ENCODE measurements at regions not wholly inside any gene's neighbourhood (a gene's known extent, or its start where the extent isn't known, plus 50 kb on each side); places are given as distances from the start of the nearest gene placed in this dataset.
"Not testable (repeated sequence)": the region's sequence is repeated elsewhere in the genome, so short reads cannot be mapped to it uniquely, and the experiment has no call there.

DNA sequence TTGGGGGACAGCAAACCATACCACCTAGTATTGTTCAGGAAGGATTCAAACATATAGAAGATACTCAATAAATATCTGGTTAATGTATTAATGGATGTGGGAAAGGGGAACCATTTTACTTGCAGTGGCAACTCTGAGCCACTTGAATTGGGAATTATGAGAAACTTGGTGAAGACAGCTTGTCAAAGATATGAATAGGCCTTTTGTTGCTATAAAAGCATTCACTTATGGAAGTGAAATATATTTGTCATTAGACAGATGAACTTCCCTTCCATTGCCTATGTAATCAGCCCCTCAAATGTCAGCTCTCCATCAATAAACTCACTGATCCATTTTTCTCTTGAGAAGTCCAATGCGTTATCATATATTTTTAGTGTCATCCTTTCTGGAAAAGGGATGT is 56.1 kb downstream of the GPR85 start:
- DNase-seq = no peak

- no peak for DNase-seq
Measured at GRCh38 chr7:113026941-113027340, 59.7 kb downstream of the GPR85 start.

DNA sequence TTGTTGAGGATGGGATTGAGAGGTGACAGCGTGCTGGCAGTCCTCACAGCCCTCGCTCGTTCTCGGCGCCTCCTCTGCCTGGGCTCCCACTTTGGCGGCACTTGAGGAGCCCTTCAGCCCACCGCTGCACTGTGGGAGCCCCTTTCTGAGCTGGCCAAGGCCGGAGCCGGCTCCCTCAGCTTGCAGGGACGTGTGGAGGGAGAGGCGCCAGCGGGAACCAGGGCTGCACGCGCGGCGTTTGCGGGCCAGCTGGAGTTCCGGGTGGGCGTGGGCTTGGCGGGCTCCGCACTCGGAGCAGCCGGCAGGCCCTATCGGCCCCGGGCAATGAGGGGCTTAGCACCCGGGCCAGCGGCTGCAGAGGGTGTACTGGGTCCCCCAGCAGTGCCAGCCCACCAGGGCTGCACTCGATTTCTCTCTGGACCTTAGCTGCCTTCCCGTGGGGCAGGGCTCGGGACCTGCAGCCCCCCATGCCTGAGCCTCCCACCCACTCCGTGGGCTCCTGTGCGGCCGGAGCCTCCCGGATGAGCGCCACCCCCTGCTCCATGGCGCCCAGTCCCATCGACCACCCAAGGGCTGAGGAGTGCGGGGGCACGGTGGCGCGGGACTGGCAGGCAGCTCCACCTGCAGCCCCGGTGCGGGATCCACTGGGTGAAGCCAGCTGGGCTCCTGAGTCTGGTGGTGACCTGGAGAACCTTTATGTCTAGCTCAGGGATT is 69.3 kb downstream of the GPR85 start:
- not testable (repeated sequence) for DNase-seq

DNA sequence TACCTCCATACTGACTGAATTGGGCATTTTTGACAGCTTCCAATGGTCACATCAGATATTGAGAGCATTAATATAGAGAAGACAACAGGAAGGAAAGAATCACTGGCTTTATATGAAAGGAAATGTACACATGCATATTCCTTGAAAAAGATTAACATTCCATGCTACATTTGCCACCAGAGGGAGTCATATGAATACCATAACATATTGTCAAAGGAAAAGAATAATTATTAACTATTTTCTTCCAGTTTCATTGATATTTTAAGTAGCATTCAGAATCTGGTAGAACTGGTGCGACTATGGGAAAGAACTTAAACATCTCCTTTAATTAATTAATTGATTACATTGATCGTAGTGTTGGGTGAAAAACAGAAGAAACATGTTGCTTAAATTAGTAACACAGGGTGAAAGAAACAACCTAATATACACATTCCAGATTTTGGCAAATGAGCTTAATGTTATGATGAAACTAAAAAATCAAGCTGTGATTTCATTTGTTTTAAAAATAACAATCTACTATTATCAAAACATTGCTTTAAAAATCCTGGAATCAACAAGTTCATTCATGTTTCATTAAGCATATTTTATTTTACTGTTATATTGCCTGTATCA is 71.5 kb downstream of the GPR85 start:
- DNase-seq = peak; percentile 3

DNA sequence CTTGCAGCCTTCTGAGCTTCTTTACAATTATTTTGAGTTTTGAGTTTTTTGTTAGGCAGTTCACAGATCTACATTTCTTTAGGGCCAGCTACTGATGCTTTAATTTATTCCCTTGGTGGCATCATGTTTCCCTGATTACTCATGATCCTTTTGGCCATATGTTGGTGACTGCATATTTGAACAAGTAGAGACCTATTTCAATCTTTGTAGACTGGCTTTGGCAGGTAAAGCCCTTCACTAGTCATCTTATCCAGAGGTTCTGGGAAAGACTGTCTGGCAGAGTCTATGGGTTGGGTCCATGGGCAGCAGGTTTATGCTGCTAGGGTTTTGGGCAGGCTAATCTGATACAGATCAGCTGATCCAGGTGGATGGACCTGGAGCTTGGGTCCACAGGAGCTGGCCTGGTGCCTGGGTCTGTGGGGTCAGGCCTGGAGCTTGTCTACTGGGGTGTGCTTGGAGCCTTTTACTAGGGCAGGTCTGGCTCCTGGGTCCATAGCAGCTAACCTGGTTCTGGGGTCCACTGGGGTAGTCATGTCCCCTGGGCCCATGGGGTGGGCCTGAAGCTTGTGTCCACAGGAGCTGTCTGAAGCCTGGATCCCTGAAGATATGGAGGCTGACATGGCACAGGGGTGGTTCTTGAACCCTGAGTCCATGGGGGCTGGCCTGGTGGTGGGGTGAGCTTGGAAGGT is 72.7 kb downstream of the GPR85 start:
- no peak for DNase-seq

DNA sequence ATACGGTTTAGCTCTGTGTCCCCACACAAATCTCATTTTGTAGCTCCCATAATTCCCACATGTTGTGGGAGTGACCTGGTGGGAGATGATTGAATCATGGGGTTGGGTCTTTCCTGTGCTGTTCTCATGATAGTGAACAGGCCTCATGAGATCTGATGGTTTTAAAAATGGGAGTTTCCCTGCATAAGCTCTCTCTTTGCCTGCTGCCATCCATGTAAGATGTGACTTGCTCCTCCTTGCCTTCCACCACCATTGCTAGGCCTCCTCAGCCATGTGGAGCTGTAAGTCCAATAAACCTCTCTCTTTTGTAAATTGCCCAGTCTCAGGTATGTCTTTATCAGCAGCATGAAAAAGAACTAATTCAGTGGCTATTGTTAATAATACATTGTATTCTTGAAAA is 73.8 kb downstream of the GPR85 start:
- not testable (repeated sequence) for DNase-seq

DNA sequence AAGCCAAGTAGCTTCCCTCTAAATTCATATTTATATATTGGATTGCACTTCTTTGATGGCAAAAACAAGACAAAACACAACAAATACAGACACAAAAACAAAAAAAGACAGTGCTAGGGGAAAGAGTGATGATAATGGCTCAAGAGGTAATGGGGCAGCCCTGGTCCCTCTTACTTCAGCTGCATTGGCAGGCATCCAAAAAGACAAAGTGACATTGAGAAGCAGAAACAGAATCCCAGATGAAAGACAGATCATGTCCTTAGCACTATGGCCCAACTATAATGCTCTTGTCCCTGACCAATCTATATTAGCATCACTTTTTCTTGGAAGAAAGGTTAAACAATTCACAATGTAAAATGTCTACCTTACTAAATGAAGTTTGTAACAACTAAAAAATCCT is 76.2 kb downstream of the GPR85 start:
- no peak for DNase-seq

GRCh38 chr7:113008755-113009154 is 77.9 kb downstream of the GPR85 start:
- no peak for DNase-seq

DNA sequence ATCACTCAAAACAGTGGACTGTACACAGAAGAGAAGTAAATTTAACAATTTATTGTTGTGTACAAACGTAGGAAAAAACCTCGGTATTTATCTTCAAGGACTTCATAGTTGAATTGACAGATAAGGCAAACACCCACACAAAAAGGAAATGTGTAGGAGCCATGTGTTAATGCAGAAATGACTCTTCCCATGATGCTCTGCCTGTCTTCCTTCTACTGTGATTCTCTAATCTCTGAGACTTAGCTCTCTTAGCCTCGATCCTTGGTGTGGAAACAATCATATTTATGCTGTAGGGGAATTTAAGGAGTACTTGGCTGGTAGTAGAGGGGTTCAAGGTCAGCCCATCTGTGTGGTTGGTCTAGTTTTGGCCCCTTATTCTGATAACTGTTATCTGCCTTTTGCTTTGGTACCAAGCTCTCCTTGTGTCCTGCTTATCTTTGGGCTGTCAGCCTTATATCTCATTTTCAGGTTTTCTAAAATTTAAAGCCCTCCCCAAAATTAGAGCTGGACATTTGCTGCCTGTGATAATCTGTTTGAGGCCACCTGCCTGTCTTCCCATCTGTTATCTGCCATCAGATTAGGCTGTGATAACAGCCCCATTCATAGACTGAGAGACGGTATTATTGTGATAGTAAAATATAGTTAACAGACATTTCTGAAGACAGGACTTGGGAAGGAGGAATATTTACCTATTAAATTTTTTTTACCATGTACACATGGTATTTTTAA is 81.7 kb downstream of the GPR85 start:
- no peak for DNase-seq

- no peak for DNase-seq
Measured at GRCh38 chr7:113000316-113001020, 86.2 kb downstream of the GPR85 start.

GRCh38 chr7:112997831-112998230 is 88.8 kb downstream of the GPR85 start:
- DNase-seq = no peak

DNA sequence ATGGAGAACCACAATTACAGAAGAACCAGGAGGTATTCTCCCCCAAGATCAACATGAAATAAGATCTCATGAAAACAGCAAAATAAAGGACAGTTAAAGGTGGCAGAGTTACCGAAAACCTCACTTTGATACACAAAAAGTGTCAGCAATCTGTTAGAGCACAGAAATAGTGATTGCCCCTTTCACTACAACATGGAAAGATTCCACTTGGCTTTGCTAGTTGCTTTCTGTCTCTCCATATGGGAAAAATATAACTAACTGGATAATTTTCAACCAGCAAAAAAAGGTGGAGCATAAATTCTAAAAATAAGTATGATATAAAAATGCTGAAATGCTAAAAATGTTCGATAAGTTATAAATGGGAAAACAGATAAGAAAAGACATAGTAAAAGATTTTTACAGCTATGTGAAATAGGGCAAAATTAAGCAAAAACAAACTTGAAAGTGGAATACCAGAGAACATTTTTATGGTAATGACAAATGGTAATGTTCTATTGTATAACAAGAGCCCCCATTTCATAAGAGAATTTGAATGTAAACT is 90.2 kb downstream of the GPR85 start:
- no peak for DNase-seq

DNA sequence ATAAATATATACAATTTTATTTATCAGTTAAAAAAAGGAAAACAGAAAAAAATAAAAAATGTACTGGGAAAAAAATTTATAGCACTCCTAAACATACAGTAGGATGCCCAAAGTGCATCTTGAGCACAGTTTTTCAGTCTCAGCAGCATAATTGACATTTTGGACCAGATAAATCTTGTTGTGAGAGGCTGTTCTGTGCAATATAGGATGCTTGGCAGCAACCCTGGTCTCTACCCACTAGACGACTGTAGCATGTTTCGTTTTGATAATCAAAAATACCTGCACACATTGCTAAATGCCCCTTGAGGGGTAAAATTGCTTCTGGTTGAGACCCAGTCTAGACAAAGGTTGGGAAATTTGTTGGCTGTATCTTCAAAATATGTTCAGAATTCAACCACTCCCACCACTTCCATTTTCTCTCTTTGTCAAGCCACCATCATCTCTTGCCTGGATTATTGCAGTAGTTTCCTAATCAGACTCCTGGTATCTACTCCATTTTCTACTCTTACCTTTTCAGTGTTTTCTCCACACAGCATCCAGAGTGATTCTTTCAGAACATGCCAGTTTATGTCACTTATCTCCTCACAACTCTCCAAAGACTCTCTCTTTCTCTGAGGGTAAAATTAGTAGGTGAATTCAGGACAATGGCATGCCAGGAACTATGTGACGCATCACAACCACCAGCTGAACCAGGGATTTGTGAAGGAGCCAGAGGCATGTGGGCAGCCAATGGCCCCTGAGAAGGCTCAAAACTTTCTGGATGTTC is 91.4 kb downstream of the GPR85 start:
- no peak for DNase-seq

DNA sequence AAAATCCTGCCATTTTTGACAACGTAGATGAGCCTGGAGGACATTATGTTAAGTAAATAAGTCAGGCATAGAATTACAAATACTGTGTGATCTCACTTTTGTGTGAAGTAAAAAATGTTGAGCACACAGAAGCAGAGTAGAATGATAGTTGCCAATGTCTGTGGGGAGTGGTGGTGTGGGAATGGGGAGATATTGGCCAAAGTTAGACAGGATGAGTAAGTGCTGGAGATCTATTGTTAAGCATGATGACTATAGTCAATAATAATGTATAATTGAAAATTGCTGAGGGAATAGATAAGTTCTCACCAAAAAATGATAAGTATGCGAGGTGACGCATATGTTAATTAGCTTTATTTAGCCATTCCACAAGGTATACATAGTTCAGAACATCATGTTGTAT is 92.0 kb downstream of the GPR85 start:
- no peak for DNase-seq

DNA sequence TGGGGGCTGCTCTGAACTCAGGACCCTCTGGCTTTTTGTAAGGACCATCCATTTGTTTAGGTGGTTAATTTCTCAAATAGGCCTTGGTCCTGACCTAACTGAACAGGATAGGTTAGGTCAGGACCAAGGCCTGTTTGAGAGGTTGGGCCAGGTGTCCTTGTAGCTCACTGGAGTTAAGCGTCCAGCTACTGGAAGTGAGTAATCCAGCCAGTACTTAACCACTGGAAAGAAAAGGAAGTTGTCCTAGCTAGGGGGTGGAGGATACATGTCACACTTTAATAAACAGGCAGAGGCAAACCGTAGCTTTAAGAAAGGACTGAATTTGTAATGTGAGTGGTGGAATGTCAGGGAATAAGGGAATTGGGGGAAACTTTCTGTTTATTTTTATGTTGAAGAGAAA is 96.0 kb downstream of the GPR85 start:
- DNase-seq = no peak

DNA sequence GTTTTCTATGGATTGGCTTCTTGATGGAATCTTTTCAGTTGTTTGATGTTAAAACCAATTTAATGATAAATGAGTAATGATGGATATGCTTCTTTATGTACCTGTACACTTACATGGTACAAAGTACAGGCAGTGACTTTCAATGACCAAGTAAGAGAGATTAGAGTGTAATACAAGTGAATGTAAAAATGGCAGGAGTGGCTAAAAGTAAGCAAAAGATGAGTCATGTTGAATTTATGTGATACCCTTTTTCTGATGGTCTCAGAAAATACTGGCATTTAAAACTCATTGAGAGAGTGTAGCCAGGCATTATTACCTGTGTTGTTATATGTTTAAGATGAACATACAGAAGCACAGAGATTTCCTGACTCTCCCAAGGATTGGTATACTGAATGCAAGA is 97.1 kb downstream of the GPR85 start:
- no peak for DNase-seq

DNA sequence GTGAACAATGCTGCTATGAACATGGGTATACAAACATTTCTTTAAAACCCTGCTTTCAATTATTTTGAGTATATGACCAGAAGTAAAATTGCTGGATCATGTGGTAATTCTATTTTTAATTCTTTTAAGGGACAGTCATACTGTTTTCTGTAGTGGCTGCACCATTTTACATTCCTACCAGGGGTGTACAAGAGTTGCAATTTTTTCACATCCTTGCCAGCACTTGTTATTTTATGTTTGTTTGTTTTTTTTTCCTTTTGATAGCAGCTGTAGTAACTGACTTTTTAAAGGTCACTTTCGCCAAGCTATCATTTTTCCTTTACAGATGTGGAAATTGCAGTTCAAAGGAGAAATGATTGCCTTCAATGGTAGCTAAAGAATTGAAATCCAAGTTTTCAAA is 99.5 kb downstream of the GPR85 start:
- no peak for DNase-seq

DNA sequence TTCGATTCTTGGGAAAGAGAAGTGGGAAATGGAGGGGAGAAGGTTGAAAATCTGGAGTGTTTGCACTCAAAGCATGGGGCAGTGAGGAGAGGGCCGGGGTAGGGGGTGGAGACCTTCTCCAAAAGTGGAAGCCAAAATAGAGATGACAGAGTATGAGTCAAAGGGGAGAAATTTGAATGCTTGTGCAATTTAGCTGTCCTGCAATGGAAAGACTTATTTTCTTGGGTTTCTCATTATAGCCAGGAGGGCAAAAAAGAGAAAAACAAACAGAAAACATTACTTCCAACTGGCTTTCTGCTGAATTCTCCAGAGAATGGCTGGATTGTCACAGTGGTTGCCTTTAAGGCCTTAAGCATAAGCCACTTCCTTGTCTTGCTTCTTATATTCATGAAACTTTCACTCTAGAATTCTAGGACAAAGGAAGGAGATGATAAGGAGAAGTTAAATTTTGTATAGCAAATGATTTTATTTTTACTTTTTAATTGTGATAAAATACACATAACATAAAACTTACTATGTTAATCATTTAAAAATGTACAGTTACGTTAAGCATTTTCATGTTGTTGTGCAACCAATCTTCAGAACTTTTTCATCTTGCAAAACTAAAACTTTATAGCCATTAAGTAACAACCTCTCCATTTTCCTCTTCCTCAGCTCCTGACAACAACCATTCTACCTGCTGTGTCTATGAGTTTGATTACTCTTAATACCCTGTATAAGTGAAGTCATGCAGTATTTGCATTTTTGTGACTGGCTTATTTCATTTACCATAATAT is 100.2 kb downstream of the GPR85 start:
- no peak for DNase-seq

DNA sequence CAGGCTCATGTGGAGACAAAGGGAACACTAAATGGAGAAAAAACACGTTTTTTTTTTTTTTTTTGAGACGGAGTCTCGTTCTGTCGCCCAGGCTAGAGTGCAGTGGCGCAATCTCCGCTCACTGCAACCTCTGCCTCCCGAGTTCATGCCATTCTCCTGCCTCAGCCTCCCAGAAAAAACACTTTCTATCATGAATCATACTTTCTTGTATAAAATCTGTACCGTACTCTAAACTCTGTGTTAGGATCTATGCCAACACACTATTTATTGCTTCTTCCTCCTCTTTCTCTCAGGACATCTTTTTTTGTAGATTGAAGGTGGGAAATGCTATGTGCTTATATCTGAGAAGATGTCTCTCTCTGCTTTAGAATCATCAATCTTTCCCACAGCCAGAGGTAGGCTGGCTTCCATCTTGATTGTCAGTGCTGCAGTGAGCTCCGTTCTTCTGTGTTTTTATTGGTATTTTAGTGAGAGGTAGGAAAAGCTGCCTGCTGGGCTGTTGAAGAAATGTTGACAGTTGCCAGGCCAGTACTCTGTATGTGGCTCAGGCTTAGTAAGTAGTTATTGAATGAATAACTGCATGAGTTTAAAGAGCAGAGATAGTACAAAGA is 101.1 kb downstream of the GPR85 start:
- DNase-seq = no peak

DNA sequence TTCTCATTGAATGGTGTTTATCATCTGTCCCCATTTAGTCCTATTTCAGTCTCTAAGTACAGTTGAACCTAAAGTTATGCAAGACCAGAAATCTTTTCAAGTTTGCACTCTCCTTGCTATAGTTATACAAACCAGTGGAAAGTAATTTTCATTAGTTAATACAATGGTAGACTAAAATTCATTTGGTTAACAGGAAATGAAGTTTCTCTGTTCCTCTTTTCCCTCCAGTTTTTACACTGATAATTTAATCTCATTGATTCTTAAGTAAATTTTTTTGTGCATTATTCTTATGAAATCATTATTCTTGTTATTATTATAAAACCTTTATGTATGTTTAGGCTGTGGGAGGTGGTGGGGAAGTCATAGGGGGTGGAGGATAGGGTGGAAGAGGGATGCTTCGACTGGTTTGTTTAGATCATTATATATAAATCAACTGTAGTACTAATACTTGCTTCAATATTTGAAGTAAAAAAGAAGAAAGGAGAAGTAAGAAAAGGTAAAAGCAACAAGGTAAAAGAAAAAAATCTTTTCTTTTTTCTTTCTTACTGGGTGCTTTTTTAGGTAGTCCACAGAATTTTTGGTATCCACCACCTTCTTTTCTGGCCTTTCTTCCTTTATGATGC is 104.1 kb downstream of the GPR85 start:
- DNase-seq = no peak
